ENCODE measurements at regions not wholly inside any gene's neighbourhood (a gene's known extent, or its start where the extent isn't known, plus 50 kb on each side); places are given as distances from the start of the nearest gene placed in this dataset.
"Not testable (repeated sequence)": the region's sequence is repeated elsewhere in the genome, so short reads cannot be mapped to it uniquely, and the experiment has no call there.

DNA sequence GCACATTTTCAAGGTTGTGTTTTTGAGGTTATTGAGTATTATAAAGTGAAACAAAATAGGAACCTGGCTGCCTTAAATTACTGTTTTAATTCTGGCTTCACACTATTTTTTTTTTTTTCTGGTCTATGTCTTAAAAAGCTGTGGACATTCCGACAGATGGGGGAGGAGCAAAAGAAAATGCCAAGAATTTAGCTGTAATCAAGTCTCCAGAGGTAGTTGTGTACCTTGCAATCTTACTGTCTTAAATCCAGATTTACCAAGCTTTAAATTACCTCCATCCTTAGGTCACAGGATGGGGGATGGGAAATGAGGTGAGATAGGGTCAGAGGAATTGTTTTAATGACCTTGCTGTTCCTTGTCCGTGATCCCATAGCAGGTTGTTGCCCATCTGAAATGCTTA, 182.8 kb downstream of the UTRN start:
- ATAC-seq (ENCODE audit: low FRiP score in 2 of 2) (no peak), DNase-seq (no peak)
- Histone ChIP-seq H3K27me3 (no peaks in the 10 kb centered on the region), H3K4me3 (no peak overlapping the region), H3K27ac (no peak overlapping the region), H3K4me1 (peaks cover 0 to 4% (median 0%) of the 10 kb centered on the region in 4 donors), H3K36me3 (peaks cover under 1 to 70% (median 21%) of the 10 kb centered on the region in 4 donors), H3K9me3 (no peaks in the 10 kb centered on the region)
- TF ChIP-seq POLR2A (IDR thresholded peaks at IDR 0.05) (no peak), POLR2AphosphoS5 (IDR thresholded peaks at IDR 0.05) (no peak), EP300 (IDR thresholded peaks at IDR 0.05) (no peak)
- TF ChIP-seq, protein P1, sequence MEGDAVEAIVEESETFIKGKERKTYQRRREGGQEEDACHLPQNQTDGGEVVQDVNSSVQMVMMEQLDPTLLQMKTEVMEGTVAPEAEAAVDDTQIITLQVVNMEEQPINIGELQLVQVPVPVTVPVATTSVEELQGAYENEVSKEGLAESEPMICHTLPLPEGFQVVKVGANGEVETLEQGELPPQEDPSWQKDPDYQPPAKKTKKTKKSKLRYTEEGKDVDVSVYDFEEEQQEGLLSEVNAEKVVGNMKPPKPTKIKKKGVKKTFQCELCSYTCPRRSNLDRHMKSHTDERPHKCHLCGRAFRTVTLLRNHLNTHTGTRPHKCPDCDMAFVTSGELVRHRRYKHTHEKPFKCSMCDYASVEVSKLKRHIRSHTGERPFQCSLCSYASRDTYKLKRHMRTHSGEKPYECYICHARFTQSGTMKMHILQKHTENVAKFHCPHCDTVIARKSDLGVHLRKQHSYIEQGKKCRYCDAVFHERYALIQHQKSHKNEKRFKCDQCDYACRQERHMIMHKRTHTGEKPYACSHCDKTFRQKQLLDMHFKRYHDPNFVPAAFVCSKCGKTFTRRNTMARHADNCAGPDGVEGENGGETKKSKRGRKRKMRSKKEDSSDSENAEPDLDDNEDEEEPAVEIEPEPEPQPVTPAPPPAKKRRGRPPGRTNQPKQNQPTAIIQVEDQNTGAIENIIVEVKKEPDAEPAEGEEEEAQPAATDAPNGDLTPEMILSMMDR (IDR thresholded peaks at IDR 0.05), result no peak
- WGBS, 2 donors, result 82 to 89% methylated on average over 2 of the region's 2 CpGs

DNA sequence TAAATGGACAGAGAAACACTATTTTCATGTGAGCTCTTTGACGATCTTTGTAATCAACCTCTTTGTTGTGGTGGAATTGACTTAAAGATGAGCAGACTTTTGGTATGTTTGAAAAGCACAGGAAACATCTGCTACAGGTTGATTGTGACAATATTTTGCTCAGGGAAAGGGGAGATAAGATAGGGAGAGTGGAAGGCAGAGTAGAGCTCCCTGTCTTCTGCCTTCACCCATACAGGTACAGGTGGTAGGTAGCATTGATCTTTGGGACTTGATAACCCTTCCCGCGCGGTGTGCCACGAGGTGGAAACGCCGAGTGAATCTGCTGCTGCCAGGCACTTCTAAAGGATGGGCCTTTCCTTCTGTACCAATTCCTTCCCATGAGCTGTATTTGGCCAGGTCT, 183.6 kb downstream of the UTRN start:
- peaks cover 0 to 63% (median 18%) of the 10 kb centered on the region in 4 donors for H3K36me3 ChIP-seq
- ATAC-seq (ENCODE audit: low FRiP score in 2 of 2), result no peak
- WGBS, 2 donors, result 85 to 90% methylated on average over 7 of the region's 7 CpGs
- peak in 1 of 2 donors; percentile 20 for DNase-seq
- TF ChIP-seq EP300 (IDR thresholded peaks at IDR 0.05), result no peak
- no peak for TF ChIP-seq POLR2AphosphoS5 (IDR thresholded peaks at IDR 0.05)
- no peak for TF ChIP-seq POLR2A (IDR thresholded peaks at IDR 0.05)
- TF ChIP-seq, protein P1 (IDR thresholded peaks at IDR 0.05), result no peak
- H3K9me3 ChIP-seq, result no peaks in the 10 kb centered on the region
- H3K4me3 ChIP-seq, result no peak overlapping the region
- peaks cover 0 to 4% (median 1%) of the 10 kb centered on the region in 4 donors for H3K4me1 ChIP-seq
- H3K27me3 ChIP-seq, result no peaks in the 10 kb centered on the region
- no peak overlapping the region for H3K27ac ChIP-seq

DNA sequence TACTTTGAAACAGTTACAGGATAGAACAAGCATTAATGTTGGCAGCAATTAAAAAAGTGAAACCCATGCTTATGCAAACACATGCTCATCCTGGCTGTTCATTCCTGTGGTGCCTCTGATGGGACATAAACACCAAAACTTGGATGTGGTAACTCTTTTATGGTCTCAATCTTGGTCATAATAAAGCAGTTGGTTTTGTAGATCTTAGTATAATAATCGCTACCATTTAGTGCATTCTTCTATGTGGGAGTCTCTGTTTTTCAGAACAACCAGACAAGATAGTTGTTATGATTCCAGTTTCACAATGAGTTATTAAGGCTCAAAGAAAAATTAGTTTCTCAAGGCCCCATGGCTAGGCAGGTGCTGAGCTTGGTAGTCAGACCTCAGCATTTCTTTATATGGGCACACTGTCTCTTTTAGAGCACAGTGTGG, 184.0 kb downstream of the UTRN start:
- peaks cover 0 to 5% (median 2%) of the 10 kb centered on the region in 4 donors for H3K4me1 ChIP-seq
- TF ChIP-seq EP300 (IDR thresholded peaks at IDR 0.05) (no peak), POLR2A (IDR thresholded peaks at IDR 0.05) (no peak), POLR2AphosphoS5 (IDR thresholded peaks at IDR 0.05) (no peak)
- TF ChIP-seq, protein P1 (IDR thresholded peaks at IDR 0.05), result no peak
- H3K27ac ChIP-seq, result no peak overlapping the region
- peaks cover 0 to 60% (median 17%) of the 10 kb centered on the region in 4 donors for H3K36me3 ChIP-seq
- WGBS, 2 donors, result 75 to 97% methylated on average over 1 of the region's 1 CpG
- DNase-seq, result no peak
- H3K9me3 ChIP-seq, result no peaks in the 10 kb centered on the region
- ATAC-seq (ENCODE audit: low FRiP score in 2 of 2), result no peak
- H3K4me3 ChIP-seq, result no peak overlapping the region
- H3K27me3 ChIP-seq, result no peaks in the 10 kb centered on the region

DNA sequence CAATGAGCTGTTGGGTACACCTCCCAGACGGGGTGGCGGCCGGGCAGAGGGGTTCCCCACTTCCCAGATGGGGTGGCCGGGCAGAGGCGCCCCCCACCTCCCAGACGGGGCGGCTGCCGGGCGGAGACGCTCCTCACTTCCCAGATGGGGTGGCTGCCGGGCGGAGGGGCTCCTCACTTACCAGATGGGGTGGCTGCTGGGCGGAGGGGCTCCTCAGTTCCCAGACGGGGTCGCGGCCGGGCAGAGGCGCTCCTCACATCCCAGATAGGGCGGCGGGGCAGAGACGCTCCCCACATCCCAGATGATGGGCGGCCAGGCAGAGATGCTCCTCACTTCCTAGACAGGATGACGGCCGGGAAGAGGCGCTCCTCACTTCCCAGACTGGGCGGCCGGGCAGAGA, 185.1 kb downstream of the UTRN start:
- H3K4me3 ChIP-seq; H3K27ac ChIP-seq; H3K27me3 ChIP-seq; H3K9me3 ChIP-seq; ATAC-seq (ENCODE audit: low FRiP score in 2 of 2): not testable (repeated sequence)
- Histone ChIP-seq H3K4me1 (peaks cover 0 to 13% (median 5%) of the 10 kb centered on the region in 4 donors), H3K36me3 (peaks cover 0 to 59% (median 11%) of the 10 kb centered on the region in 4 donors)
- DNase-seq, result peak in 1 of 2 donors; percentile 69
- WGBS, 2 donors, result 96% methylated on average over 21 to 23 of the region's 27 CpGs

DNA sequence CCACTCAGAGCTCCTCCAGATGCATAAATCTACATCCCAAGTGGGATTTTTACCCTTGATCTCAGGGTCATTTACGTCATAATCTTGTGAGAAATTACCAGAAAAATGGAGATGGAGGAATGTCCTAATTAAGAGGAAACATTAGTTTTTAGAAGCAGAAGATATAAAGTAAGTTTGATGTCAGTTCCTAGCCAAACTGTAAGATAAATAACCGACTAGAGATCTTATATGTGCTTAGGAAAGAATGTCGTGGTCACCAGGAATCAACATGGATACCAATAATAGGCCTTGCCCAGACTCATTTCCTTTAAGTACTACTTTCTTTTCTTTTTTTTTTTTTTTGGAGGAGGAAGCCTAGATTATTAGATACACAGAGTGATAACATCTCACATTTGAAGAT, 186.9 kb downstream of the UTRN start:
- ATAC-seq (ENCODE audit: low FRiP score in 2 of 2), result no peak
- TF ChIP-seq POLR2AphosphoS5 (IDR thresholded peaks at IDR 0.05) (no peak), POLR2A (IDR thresholded peaks at IDR 0.05) (no peak), EP300 (IDR thresholded peaks at IDR 0.05) (no peak)
- TF ChIP-seq, protein P1 (IDR thresholded peaks at IDR 0.05), result no peak
- H3K4me1 ChIP-seq, result peaks cover 0 to 17% (median 5%) of the 10 kb centered on the region in 4 donors
- H3K4me3 ChIP-seq, result no peak overlapping the region
- no peak overlapping the region for H3K27ac ChIP-seq
- H3K9me3 ChIP-seq, result no peaks in the 10 kb centered on the region
- no peak for DNase-seq
- peaks cover under 1 to 70% (median 17%) of the 10 kb centered on the region in 4 donors for H3K36me3 ChIP-seq
- H3K27me3 ChIP-seq, result no peaks in the 10 kb centered on the region
- WGBS, 2 donors, result 66 to 68% methylated on average over 3 of the region's 3 CpGs

Data from upper lobe of left lung (tissue), 6 donors.